T-helper 2 cell (primary cell): ENCODE measurements at regions not wholly inside any gene's neighbourhood (a gene's known extent, or its start where the extent isn't known, plus 50 kb on each side); places are given as distances from the start of the nearest gene placed in this dataset.

Source experiments
- DNase-seq, 5 experiments: peaks; one replicate each; pipeline versions ENCODE4 v3.0.0 to v3.0.0-alpha.2; 2012 to 2022

GRCh38 chr7:25789701-25790640, 362.0 kb upstream of the NFE2L3 start:
- DNase-seq: no peak

- DNase-seq: no peak
Measured at GRCh38 chr7:25790963-25791362, 361.0 kb upstream of the NFE2L3 start.

DNA sequence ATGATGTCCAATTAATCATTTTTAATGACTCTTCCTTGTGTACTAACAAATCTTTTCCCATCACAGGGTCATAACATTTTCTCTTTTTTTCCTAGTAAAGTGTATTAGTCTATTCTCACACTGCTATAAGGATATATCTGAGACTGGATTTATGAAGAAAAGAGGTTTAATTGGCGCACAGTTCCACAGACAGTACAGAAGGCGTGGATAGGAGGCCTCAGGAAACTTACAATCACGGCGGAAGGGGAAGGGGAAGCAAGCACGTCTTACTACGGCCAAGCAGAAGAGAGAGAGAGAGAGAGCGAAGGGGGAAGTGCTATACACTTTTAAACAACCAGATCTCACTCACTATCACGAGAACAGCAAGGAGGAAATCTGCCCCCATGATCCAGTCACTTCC, 359.4 kb upstream of the NFE2L3 start:
- DNase-seq: no peak

- no peak for DNase-seq
Measured at GRCh38 chr7:25795824-25796235, 356.2 kb upstream of the NFE2L3 start.

GRCh38 chr7:25798344-25798743, 353.7 kb upstream of the NFE2L3 start:
- no peak for DNase-seq

DNA sequence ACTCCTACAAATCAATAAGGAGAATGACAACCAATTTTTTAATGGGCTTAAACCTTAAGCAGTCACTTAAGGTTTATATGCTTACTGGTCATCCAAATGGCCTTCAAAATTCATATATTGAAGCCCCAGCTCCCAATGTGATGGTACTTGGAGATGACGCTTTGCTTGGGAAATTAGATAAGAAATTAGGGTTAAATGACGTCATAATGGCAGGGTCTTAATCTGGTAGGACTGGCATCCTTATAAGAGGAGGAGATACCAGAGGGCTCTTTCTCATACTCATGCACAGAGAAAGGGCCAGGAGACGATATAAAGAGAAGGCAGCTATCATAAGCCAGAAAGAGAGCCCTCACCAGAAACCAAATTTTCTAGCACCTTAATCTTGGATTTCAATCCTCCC, 350.8 kb upstream of the NFE2L3 start:
- no peak for DNase-seq

DNA sequence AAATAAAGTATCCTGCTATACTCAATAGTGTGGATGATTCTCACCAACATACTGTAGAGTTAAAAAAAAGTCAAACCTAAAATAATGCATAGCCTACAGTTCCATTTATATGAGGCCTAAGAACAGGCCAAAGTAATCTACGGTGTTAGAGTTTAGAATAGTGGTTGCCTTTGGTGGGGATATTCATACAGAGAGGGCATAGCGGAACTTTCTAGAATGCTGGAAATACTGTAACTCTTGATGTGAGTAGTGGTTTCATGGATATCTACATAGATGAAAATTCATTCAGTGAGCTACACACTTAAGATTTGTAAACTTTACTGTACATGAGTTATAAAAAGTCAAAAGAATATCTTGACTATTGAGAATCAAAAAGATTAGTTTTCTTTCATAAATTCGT, 349.9 kb upstream of the NFE2L3 start:
- no peak for DNase-seq

- no peak for DNase-seq
Measured at GRCh38 chr7:25802473-25802872, 349.5 kb upstream of the NFE2L3 start.

DNA sequence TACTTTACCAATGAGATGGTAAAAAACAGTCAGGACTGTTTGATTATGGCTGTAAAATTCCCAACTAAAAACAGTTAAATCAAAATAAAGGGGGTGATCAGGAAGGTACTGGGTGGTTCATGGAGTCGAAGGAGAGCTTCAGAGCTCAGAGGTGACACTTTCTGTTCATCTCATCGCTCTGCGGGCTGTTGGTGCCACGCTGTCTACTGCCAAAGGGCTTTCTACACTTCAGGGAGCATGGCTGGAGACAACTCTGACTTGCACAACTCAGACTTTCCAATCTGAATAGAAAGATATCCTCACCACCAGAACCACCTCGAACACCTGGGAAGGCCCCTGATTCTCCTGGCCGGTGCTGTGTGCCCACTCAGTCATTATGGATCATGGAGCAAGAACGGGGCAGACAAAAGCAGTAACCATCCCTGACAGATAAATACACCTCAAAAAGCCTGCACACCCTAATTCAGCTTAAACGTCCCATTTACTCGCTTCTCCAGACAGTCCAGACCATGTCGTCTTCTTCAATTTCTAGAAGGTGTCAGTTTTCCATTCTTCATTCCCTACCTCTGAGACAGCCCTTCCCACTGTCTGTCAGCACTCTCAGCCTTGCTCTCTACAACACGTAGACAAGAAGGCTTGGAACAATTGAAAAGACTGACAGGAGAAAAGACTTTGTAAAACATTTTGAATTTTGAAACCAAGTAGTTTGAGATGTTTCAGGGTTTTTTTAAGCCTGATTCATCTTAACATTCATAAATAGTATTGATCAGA, 348.7 kb upstream of the NFE2L3 start:
- DNase-seq: no peak

- DNase-seq: no peak
Measured at GRCh38 chr7:25804154-25804553, 347.8 kb upstream of the NFE2L3 start.

DNA sequence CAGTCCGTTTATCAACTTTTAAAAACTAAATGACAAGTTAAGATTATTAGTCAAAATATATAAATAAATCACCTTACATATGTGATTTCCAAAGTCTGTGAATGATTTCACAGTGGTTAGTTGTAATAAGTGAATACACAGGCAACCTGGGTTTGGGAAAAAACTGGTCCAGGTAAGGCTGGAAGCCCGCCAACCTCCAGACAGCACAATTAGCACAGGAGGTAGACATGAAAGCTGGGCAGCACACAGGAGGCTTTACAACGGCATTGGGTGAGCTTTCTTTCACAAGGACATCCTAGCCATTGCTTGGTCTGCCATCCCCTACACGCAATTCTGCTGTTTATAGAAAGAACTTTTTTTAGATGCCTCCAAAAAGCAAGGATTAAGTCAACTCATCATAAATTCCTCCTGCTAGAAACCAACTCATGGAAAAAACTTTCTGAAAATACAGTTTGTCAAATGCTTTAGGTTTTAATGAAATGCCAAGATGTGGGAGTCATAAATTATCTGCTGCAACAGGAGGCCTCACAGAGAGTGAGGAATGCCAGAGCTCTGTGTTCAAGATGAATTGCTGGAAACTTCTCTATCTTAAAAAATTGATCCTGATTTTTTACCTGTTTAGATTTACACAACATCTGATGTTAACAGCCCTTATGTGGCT, 346.8 kb upstream of the NFE2L3 start:
- DNase-seq: no peak

GRCh38 chr7:25807086-25807611, 344.8 kb upstream of the NFE2L3 start:
- DNase-seq: no peak

DNA sequence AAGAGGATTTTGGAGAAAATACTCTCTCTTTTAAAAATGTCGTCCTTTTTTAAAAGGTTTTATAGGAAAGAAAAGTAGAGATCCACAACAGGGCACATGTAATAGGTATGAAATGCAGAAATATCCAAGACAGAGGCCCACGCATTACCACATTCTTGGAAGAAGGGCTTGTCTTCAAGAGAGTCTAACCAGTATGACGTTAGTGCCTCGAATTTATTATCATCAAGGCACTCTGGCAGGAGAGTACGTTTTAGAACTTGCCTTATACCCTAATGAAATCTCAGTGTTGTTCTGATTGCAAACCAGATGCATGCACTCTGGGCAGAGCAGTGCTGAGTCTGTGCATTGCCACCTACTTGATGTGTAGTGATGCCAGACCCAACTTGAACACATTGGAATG, 342.6 kb upstream of the NFE2L3 start:
- DNase-seq: no peak

DNA sequence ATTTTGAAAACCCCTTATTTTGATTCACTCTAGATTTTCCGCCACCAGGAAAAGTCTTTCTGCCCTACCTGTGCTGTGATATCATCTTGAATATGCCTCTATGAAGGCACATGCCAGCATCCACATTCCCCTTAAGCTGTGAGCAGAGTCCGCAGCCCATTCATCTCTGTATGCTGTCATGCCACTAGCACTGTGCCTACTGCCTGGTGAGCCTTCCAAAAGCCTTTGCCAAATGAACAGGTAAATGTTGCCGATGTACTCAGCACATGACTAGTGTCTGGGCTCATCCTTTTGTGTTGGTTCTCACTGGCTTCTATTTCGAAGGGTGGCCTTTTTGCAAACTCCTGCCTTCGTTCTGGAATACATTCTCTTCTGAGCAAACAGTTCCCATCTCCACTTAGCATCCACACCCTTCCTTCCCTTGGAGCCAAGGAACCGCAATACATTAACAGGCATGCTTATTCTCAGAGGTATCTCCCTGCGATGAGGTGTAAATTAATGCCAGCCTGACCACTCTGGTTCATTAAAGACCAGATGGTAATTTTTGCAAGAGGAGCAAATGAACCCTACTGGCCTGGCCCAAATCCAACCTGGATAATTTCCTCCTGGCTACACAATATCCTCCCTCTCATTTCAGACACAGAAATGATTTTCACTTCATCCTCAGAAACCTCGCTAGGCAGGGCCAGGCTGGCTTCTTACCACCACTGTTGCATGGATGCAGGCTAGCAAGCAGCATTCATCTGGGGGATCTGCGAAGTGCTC, 339.7 kb upstream of the NFE2L3 start:
- no peak for DNase-seq

GRCh38 chr7:25813381-25813780, 338.6 kb upstream of the NFE2L3 start:
- no peak for DNase-seq

- DNase-seq: no peak
Measured at GRCh38 chr7:25815711-25816110, 336.3 kb upstream of the NFE2L3 start.

DNA sequence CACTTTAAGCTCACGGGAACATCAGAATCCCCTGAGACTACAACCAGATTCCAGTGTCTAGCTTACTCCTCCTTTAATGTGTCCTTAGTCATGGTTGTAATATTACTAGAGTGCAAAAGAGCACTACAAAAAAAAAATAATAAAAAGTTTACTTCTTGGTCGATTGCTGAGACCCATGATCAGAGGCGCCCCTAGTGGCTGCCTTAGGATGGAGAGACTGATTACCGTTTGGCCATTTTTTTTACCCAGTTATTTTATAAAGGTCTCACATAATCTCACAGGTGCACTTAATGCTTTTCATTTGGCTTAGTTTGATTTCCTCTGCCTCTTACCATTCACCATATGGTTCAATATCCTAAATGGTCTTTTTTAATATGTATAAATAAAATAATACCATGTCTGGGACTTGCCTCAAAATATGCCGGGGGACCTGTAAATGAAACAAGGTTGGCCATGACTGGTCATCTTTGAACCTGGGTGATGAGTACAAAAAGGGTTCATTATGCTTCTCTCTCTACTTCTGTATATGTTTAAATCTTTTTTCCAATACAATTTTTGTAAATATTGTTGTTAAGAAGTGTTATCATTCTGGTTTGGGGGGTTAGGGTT, 331.5 kb upstream of the NFE2L3 start:
- DNase-seq: no peak

GRCh38 chr7:25821225-25821624, 330.8 kb upstream of the NFE2L3 start:
- DNase-seq: no peak

- DNase-seq: no peak
Measured at GRCh38 chr7:25822823-25823222, 329.2 kb upstream of the NFE2L3 start.

- DNase-seq: no peak
Measured at GRCh38 chr7:25823571-25823970, 328.4 kb upstream of the NFE2L3 start.

DNA sequence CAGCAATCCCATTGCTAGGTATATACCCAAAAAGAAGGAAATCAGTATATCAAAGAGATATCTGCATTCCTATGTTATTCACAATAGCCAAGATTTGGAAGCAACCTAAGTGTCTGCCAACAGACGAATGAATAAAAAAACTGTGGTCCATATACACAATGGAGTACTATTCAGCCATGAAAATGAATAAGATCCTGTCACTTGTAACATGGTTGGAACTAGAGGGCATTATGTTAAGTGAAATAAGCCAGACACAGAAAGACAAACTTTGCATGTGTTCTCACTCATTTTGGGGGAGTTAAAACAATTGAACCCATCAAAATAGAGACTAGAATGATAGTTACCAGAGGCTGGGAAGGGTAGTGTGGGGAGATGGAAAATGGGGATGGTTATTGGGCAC, 323.5 kb upstream of the NFE2L3 start:
- no peak for DNase-seq

DNA sequence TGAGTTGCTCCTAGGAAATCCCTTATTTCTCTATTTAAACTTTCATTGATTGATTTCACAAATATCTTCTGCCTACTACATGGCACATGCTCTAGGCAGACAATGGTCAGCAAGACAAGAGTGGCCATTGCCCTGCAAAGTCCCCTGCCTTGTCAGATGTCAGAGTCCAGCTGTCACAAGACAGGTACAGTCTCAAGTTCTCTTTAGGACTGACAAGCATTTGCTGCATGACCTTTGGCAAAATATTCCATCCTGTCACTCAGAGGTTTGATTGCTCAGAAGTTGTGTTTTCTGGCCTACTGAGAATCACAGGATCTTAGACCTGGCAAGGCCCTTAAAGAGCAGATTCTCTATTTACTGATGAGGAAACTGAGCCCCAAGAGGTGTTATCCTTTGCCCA, 322.3 kb upstream of the NFE2L3 start:
- DNase-seq: no peak
